Thoracic aorta (tissue), 2 donors: ENCODE measurements at regions not wholly inside any gene's neighbourhood (a gene's known extent, or its start where the extent isn't known, plus 50 kb on each side); places are given as distances from the start of the nearest gene placed in this dataset.

Source experiments
- ATAC-seq: fragments of 150-250 bp; one replicate; pipeline ENCODE4 v1.8.0; 2017; ENCODE audit warnings: low read depth; ENCODE audit not compliant: insufficient number of reproducible peaks, low FRiP score
- DNase-seq: peaks from one replicate; pipeline ENCODE4 v3.0.0-alpha.2; 2020; ENCODE audit warnings: low spot score
- H3K27ac ChIP-seq, 2 donors: fragments of 200-600 bp; sonication (generic); 1 replicate in 1 of 2; 2 replicates in 1 of 2; pipeline ENCODE4 v1.5.1; 2016; ENCODE audit warnings: mild to moderate bottlenecking in 2 of 2, moderate library complexity in 2 of 2
- H3K27me3 ChIP-seq: fragments of 200-600 bp; sonication (generic); replicated peaks from 2 replicates; pipeline ENCODE4 v1.6.0; 2016; ENCODE audit warnings: mild to moderate bottlenecking; ENCODE audit not compliant: insufficient read depth
- H3K36me3 ChIP-seq: fragments of 200-600 bp; sonication (generic); one replicate; pipeline ENCODE4 v1.5.1; 2016
- H3K4me1 ChIP-seq, 2 donors: fragments of 200-600 bp; sonication (generic); 1 replicate in 1 of 2; 2 replicates in 1 of 2; pipeline versions ENCODE4 v1.5.1 to v1.6.0; 2016; ENCODE audit warnings: low read depth in 2 of 2, mild to moderate bottlenecking in 1 of 2; ENCODE audit not compliant: control insufficient read depth in 1 of 2
- H3K4me3 ChIP-seq: fragments of 200-600 bp; sonication (generic); 2 replicates; pipeline ENCODE4 v1.5.1; 2016; ENCODE audit warnings: mild to moderate bottlenecking
- H3K9me3 ChIP-seq: fragments of 200-600 bp; sonication (generic); 2 replicates; pipeline ENCODE4 v1.5.1; 2016
- TF ChIP-seq, protein P1 (sequence below): fragments of 200-600 bp; sonication (generic); IDR thresholded peaks from one replicate; pipeline ENCODE4 v1.5.1; 2019; ENCODE audit warnings: antibody characterized with exemption

- Histone ChIP-seq H3K36me3 (no peaks in the 10 kb centered on the region), H3K9me3 (no peaks in the 10 kb centered on the region), H3K27ac (no peak overlapping the region), H3K4me3 (no peak overlapping the region), H3K27me3 (no peaks in the 10 kb centered on the region), H3K4me1 (no peaks in the 10 kb centered on the region)
- ATAC-seq (no peak), DNase-seq (no peak)
- TF ChIP-seq, protein P1, sequence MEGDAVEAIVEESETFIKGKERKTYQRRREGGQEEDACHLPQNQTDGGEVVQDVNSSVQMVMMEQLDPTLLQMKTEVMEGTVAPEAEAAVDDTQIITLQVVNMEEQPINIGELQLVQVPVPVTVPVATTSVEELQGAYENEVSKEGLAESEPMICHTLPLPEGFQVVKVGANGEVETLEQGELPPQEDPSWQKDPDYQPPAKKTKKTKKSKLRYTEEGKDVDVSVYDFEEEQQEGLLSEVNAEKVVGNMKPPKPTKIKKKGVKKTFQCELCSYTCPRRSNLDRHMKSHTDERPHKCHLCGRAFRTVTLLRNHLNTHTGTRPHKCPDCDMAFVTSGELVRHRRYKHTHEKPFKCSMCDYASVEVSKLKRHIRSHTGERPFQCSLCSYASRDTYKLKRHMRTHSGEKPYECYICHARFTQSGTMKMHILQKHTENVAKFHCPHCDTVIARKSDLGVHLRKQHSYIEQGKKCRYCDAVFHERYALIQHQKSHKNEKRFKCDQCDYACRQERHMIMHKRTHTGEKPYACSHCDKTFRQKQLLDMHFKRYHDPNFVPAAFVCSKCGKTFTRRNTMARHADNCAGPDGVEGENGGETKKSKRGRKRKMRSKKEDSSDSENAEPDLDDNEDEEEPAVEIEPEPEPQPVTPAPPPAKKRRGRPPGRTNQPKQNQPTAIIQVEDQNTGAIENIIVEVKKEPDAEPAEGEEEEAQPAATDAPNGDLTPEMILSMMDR = no peak
Measured at GRCh38 chr4:96744676-96745075, 904.8 kb downstream of the PDHA2 start.

DNA sequence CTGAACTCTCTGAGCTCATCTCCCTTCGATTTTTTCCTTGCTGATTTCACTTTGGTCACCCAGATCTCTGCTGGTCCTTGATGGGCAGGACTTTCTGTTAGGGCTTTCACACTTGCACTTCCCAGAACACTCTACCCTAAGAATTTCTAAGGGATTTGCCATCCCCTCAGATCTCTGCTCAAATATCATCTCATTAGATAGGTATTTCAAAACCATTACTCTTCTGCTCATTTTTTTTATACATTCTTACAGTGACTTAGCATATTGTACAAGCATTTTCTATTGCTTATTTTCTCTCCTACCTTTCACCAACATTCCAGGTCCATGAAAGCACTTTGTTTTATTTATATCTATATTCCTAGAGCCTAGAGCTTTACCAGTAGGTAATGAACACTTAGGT is 913.3 kb downstream of the PDHA2 start:
- no peak for ATAC-seq
- DNase-seq = no peak

GRCh38 chr4:96755569-96756484 is 915.9 kb downstream of the PDHA2 start:
- Histone ChIP-seq H3K4me1 (no peaks in the 10 kb centered on the region), H3K36me3 (no peaks in the 10 kb centered on the region), H3K9me3 (no peaks in the 10 kb centered on the region), H3K4me3 (no peak overlapping the region), H3K27me3 (no peaks in the 10 kb centered on the region), H3K27ac (no peak overlapping the region)
- TF ChIP-seq, protein P1 = no peak
- no peak for ATAC-seq
- no peak for DNase-seq

More for the DNA sequence above, 913.3 kb downstream of the PDHA2 start:
- Histone ChIP-seq H3K27me3 (no peaks in the 10 kb centered on the region), H3K9me3 (no peaks in the 10 kb centered on the region), H3K36me3 (no peaks in the 10 kb centered on the region), H3K4me1 (no peaks in the 10 kb centered on the region), H3K27ac (no peak overlapping the region), H3K4me3 (no peak overlapping the region)
- TF ChIP-seq, protein P1 = no peak

- no peaks in the 10 kb centered on the region for H3K36me3 ChIP-seq
- no peak for ATAC-seq
- no peak overlapping the region for H3K4me3 ChIP-seq
- H3K4me1 ChIP-seq = no peaks in the 10 kb centered on the region
- TF ChIP-seq, protein P1 = no peak
- H3K27ac ChIP-seq = no peak overlapping the region
- no peaks in the 10 kb centered on the region for H3K9me3 ChIP-seq
- H3K27me3 ChIP-seq = no peaks in the 10 kb centered on the region
- no peak for DNase-seq
Measured at GRCh38 chr4:96756584-96756983, 916.7 kb downstream of the PDHA2 start.

DNA sequence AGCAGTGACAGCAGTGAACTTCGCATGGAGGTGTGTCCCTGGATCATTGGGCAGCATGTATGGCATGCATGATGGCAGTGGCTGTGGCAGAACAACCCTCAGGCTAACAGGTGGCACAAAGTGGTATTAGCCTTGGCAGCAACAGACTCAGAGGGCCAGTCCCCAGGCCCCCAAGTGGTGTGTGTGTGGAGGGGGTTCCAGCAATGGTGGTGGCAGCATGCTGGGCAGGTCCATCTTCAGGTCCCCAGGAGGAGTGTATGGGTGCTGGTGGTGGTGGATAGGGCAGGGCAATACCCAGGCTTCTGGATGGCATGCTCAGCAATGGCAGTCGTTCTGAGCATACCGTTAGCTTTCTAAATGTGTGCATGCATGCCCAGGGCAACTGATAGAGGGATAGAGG is 923.7 kb downstream of the PDHA2 start:
- Histone ChIP-seq H3K4me3 (no peak overlapping the region), H3K36me3 (no peaks in the 10 kb centered on the region), H3K4me1 (no peaks in the 10 kb centered on the region), H3K9me3 (no peaks in the 10 kb centered on the region), H3K27me3 (no peaks in the 10 kb centered on the region), H3K27ac (no peak overlapping the region)
- TF ChIP-seq, protein P1 = no peak
- no peak for DNase-seq
- ATAC-seq = no peak
